H1 (cell line): ENCODE measurements at regions not wholly inside any gene's neighbourhood (a gene's known extent, or its start where the extent isn't known, plus 50 kb on each side); places are given as distances from the start of the nearest gene placed in this dataset.

ENCODE experiments used
- CTCF ChIA-PET: fragments of 300-600 bp; sonication (Branson Sonifier 250); formaldehyde crosslinking; loops from one replicate; lab custom pipeline; 2021; ENCODE audit not compliant: partially characterized antibody; lab: Charles Lee
- POLR2A ChIA-PET: fragments of 300-600 bp; sonication (Branson Sonifier 250); formaldehyde crosslinking; loops from one replicate; lab custom pipeline; 2021; ENCODE audit warnings: inconsistent platforms; ENCODE audit not compliant: partially characterized antibody; lab: Charles Lee
- DNase-seq, 2 experiments: peaks; one replicate each; pipeline versions ENCODE4 v3.0.0 to v3.0.0-alpha.2; 2010 to 2022; ENCODE audit warnings: low spot score in 2 of 2, low read depth in 1 of 2, mixed read lengths in 1 of 2
- FAIRE-seq: peaks from 2 replicates; lab custom pipeline; 2011; peaks lifted over from hg19 to GRCh38; lab: Jason Lieb, UNC
- H2AFZ ChIP-seq: 2 replicates; pipeline ENCODE4 v1.8.1; 2012; ENCODE audit warnings: low read length, inconsistent platforms
- H2AK5ac ChIP-seq: 2 replicates; pipeline ENCODE4 v1.6.1; 2013; ENCODE audit warnings: low read depth, low read length
- H2BK120ac ChIP-seq: replicated peaks from 2 replicates; pipeline ENCODE3; 2013; ENCODE audit warnings: low read depth, low read length, inconsistent platforms
- H2BK12ac ChIP-seq: 2 replicates; pipeline ENCODE4 v1.6.1; 2013; ENCODE audit warnings: low read depth, low read length
- H2BK15ac ChIP-seq: 2 replicates; pipeline ENCODE4 v1.6.1; 2013; ENCODE audit warnings: low read length
- H2BK20ac ChIP-seq: 2 replicates; pipeline ENCODE4 v1.6.1; 2013; ENCODE audit warnings: low read length
- H2BK5ac ChIP-seq: 2 replicates; pipeline ENCODE4 v1.6.1; 2013; ENCODE audit warnings: low read depth, low read length
- H3K14ac ChIP-seq: 2 replicates; pipeline ENCODE4 v1.6.1; 2013; ENCODE audit warnings: inconsistent platforms; ENCODE audit not compliant: insufficient read length
- H3K18ac ChIP-seq: 2 replicates; pipeline ENCODE4 v1.6.1; 2013; ENCODE audit warnings: low read length; ENCODE audit errors: extremely low read depth
- H3K23ac ChIP-seq: 2 replicates; pipeline ENCODE4 v1.6.1; 2013; ENCODE audit warnings: inconsistent platforms; ENCODE audit not compliant: insufficient read length
- H3K23me2 ChIP-seq: 2 replicates; pipeline ENCODE4 v1.6.1; 2013; ENCODE audit warnings: low read depth, low read length
- H3K27ac ChIP-seq: 2 replicates; pipeline ENCODE4 v1.6.1; 2011; ENCODE audit warnings: low read depth, low read length, inconsistent platforms
- H3K27me3 ChIP-seq, 4 experiments: replicated peaks in 1 of 4; 1 replicate in 1 of 4; 2 replicates in 3 of 4; pipeline versions ENCODE4 v1.6.1 to v1.8.1; 2011 to 2013; ENCODE audit warnings: low read length in 3 of 4, mild to moderate bottlenecking in 3 of 4, inconsistent platforms in 2 of 4, mixed read lengths in 2 of 4, moderate library complexity in 1 of 4; ENCODE audit not compliant: control insufficient read depth in 3 of 4, insufficient read depth in 3 of 4; ENCODE audit errors: extremely low read depth in 1 of 4
- H3K36me3 ChIP-seq, 4 experiments: 2 replicates each; pipeline versions ENCODE4 v1.6.1 to v1.8.1; 2011 to 2013; ENCODE audit warnings: mild to moderate bottlenecking in 4 of 4, low read length in 3 of 4, moderate library complexity in 2 of 4, control low read depth in 1 of 4, inconsistent platforms in 1 of 4; ENCODE audit not compliant: insufficient read depth in 4 of 4, control insufficient read depth in 2 of 4
- H3K4ac ChIP-seq: replicated peaks from 2 replicates; pipeline ENCODE3; 2013; ENCODE audit warnings: low read length, low read depth, mixed read lengths, inconsistent platforms; ENCODE audit not compliant: insufficient read length
- H3K4me1 ChIP-seq, 4 experiments: replicated peaks in 1 of 4; 1 replicate in 1 of 4; 2 replicates in 3 of 4; pipeline versions ENCODE4 v1.6.1 to v1.8.1; 2011 to 2013; ENCODE audit warnings: low read length in 3 of 4, inconsistent platforms in 2 of 4, mixed read lengths in 1 of 4; ENCODE audit not compliant: insufficient read depth in 4 of 4, control insufficient read depth in 3 of 4
- H3K4me2 ChIP-seq, 2 experiments: 2 replicates each; pipeline versions ENCODE4 v1.6.1 to v1.8.1; 2011 to 2013; ENCODE audit warnings: low read depth in 2 of 2, low read length in 2 of 2, control low read depth in 1 of 2, inconsistent platforms in 1 of 2, mild to moderate bottlenecking in 1 of 2; ENCODE audit not compliant: insufficient read depth in 1 of 2
- H3K4me3 ChIP-seq, 4 experiments: fragments of 200-600, 300-600 bp in 1 of 4; sonication (generic), shearing (Covaris generic), sonication (Bioruptor Twin) in 1 of 4; 2 replicates each; pipeline versions ENCODE4 v1.5.1 to v1.8.1; 2011 to 2016; ENCODE audit warnings: low read length in 4 of 4, low read depth in 3 of 4, control low read depth in 2 of 4, inconsistent platforms in 2 of 4, mild to moderate bottlenecking in 2 of 4, mixed read lengths in 1 of 4, moderate library complexity in 1 of 4; ENCODE audit not compliant: insufficient read depth in 2 of 4; ENCODE audit errors: extremely low read depth in 1 of 4
- H3K56ac ChIP-seq: replicated peaks from 2 replicates; pipeline ENCODE3; 2013; ENCODE audit warnings: low read depth, mild to moderate bottlenecking, mixed read lengths, low read length, inconsistent platforms; ENCODE audit not compliant: insufficient read length
- H3K79me1 ChIP-seq: 2 replicates; pipeline ENCODE4 v1.6.1; 2013; ENCODE audit warnings: low read depth, low read length, control low read depth
- H3K79me2 ChIP-seq, 2 experiments: 2 replicates each; pipeline versions ENCODE4 v1.6.1 to v1.8.1; 2012 to 2013; ENCODE audit warnings: low read length in 2 of 2, mild to moderate bottlenecking in 2 of 2, inconsistent platforms in 1 of 2; ENCODE audit not compliant: insufficient read depth in 2 of 2, control insufficient read depth in 1 of 2
- H3K9ac ChIP-seq, 4 experiments: replicated peaks in 1 of 4; 1 replicate in 1 of 4; 2 replicates in 3 of 4; pipeline versions ENCODE4 v1.6.1 to v1.8.1; 2011 to 2013; ENCODE audit warnings: low read depth in 3 of 4, low read length in 3 of 4, control low read depth in 2 of 4, mild to moderate bottlenecking in 2 of 4, moderate library complexity in 2 of 4, inconsistent platforms in 1 of 4; ENCODE audit errors: extremely low read depth in 1 of 4
- H3K9me3 ChIP-seq, 2 experiments: 2 replicates each; pipeline versions ENCODE4 v1.6.1 to v1.8.1; 2012 to 2013; ENCODE audit warnings: mild to moderate bottlenecking in 2 of 2, moderate library complexity in 2 of 2, control low read depth in 1 of 2, inconsistent platforms in 1 of 2, low read depth in 1 of 2, low read length in 1 of 2, mixed read lengths in 1 of 2; ENCODE audit not compliant: insufficient read depth in 2 of 2
- H4K20me1 ChIP-seq, 2 experiments: replicated peaks in 1 of 2; 2 replicates each; pipeline versions ENCODE3 to v1.8.1; 2011 to 2013; ENCODE audit warnings: inconsistent platforms in 2 of 2, low read length in 2 of 2, mild to moderate bottlenecking in 1 of 2; ENCODE audit not compliant: insufficient read depth in 2 of 2, control insufficient read depth in 1 of 2
- H4K5ac ChIP-seq: 2 replicates; pipeline ENCODE4 v1.6.1; 2013; ENCODE audit warnings: low read length, low read depth, mixed read lengths, inconsistent platforms; ENCODE audit not compliant: insufficient read length
- H4K8ac ChIP-seq: 2 replicates; pipeline ENCODE4 v1.8.0; 2013; ENCODE audit warnings: mild to moderate bottlenecking, moderate library complexity, low read length, inconsistent platforms; ENCODE audit not compliant: insufficient read depth; ENCODE audit errors: extremely low read depth
- H4K91ac ChIP-seq: replicated peaks from 2 replicates; pipeline ENCODE3; 2013; ENCODE audit warnings: low read length, mixed read lengths, inconsistent platforms; ENCODE audit not compliant: insufficient read length
- CREB1 ChIP-seq: IDR thresholded peaks from 2 replicates; pipeline ENCODE4 v1.6.1; 2012; ENCODE audit warnings: inconsistent platforms
- KDM5A ChIP-seq: fragments of 200-600 bp; IDR thresholded peaks from 2 replicates; pipeline ENCODE4 v1.7.1; 2012; ENCODE audit warnings: mild to moderate bottlenecking, low read length, inconsistent platforms, mixed read lengths
- MAX ChIP-seq: IDR thresholded peaks from 2 replicates; pipeline ENCODE4 v1.6.1; 2012; ENCODE audit warnings: inconsistent platforms
- NRF1 ChIP-seq: IDR thresholded peaks from 2 replicates; pipeline ENCODE4 v1.6.1; 2011; ENCODE audit warnings: mild to moderate bottlenecking, low read depth, low read length, improper control_type of control experiment
- SAP30 ChIP-seq: fragments of 300-600 bp; sonication (generic); IDR thresholded peaks from 2 replicates; pipeline ENCODE4 v1.7.1; 2012; ENCODE audit warnings: low read length, moderate library complexity, mild to moderate bottlenecking, inconsistent platforms; ENCODE audit not compliant: insufficient read depth, insufficient replicate concordance
- SIX5 ChIP-seq: IDR thresholded peaks from 2 replicates; pipeline ENCODE4 v1.6.1; 2011; ENCODE audit warnings: mild to moderate bottlenecking, low read depth, low read length
- SP2 ChIP-seq: IDR thresholded peaks from 2 replicates; pipeline ENCODE4 v1.6.1; 2012; ENCODE audit warnings: mild to moderate bottlenecking, low read length, inconsistent platforms
- SUZ12 ChIP-seq: fragments of 200-600 bp; sonication (generic); IDR thresholded peaks from 2 replicates; pipeline ENCODE4 v1.6.1; 2012; ENCODE audit warnings: mild to moderate bottlenecking, inconsistent platforms, low read length, moderate library complexity, mixed read lengths
- WGBS, 2 experiments: shearing (Covaris generic) in 1 of 2; methylation state at CpG; one replicate each; pipeline versions ENCODE4 v1.1.6 to v1.1.7; 2013 to 2015; ENCODE audit warnings: low lambda C conversion rate in 2 of 2, mixed read lengths in 2 of 2, inconsistent platforms in 1 of 2, low coverage in 1 of 2, missing lambda C conversion rate in 1 of 2; ENCODE audit not compliant: insufficient replicate concordance in 2 of 2, insufficient coverage in 1 of 2, insufficient read length in 1 of 2; ENCODE audit errors: extremely low coverage in 1 of 2, missing lambda C conversion rate in 1 of 2; 5-methylcytosine and 5-hydroxymethylcytosine counted together

- WGBS, 2 experiments, result 74% methylated on average over 1 of the region's 1 CpG; no CpG with 5 or more reads in 1 of the 2 experiments
- no peaks in the 10 kb centered on the region; the same call in 1 of the 2 replicates for H3K23me2 ChIP-seq
- POLR2A ChIA-PET, result no interaction called here
These were observed 122.9 kb upstream of the COL3A1 start for GRCh38 chr2:188851311-188851710.

More at GRCh38 chr2:188851311-188851710, 122.9 kb upstream of the COL3A1 start:
- Histone ChIP-seq H3K27me3 (no peaks in the 10 kb centered on the region), H3K23ac (no peak overlapping the region), H3K9ac (no peak overlapping the region), H2BK5ac (no peak overlapping the region), H3K14ac (no peak overlapping the region), H3K36me3 (no peaks in the 10 kb centered on the region), H3K9me3 (no peaks in the 10 kb centered on the region), H2AK5ac (no peak overlapping the region), H3K18ac (no peak overlapping the region), H4K8ac (no peak overlapping the region), H2AFZ (no peak overlapping the region), H2BK12ac (no peak overlapping the region), H3K27ac (no peak overlapping the region), H4K91ac (no peak overlapping the region), H4K5ac (no peak overlapping the region), H3K4me2 (no peak overlapping the region), H4K20me1 (no peaks in the 10 kb centered on the region), H3K56ac (no peak overlapping the region), H2BK120ac (no peak overlapping the region), H3K4me3 (no peak overlapping the region), H3K4ac (no peak overlapping the region), H2BK20ac (no peak overlapping the region), H2BK15ac (no peak overlapping the region), H3K79me1 (no peaks in the 10 kb centered on the region), H3K79me2 (no peaks in the 10 kb centered on the region), H3K4me1 (no peaks in the 10 kb centered on the region)
- FAIRE-seq (no peak), DNase-seq (no peak)
- TF ChIP-seq KDM5A (no peak), NRF1 (no peak), SUZ12 (no peak), SIX5 (no peak), SAP30 (no peak), SP2 (no peak), MAX (no peak), CREB1 (no peak)
- CTCF ChIA-PET, result interaction anchor here (0.6 kb wide), 1 partner anchor 9 kb away, joined by 3 read pairs; no protein-coding TSS in a partner anchor
